ENCODE measurements at regions not wholly inside any gene's neighbourhood (a gene's known extent, or its start where the extent isn't known, plus 50 kb on each side); places are given as distances from the start of the nearest gene placed in this dataset.

- Histone ChIP-seq H3K9me3 (ENCODE audit: control insufficient read depth in 4 of 4, low read length in 3 of 4) (no peaks in the 10 kb centered on the region), H3K4me3 (ENCODE audit: low read depth in 1 of 3, low read length in 3 of 3) (no peak overlapping the region), H3K9ac (ENCODE audit: low read depth in 1 of 2, low read length in 2 of 2) (no peak overlapping the region), H3K36me3 (ENCODE audit: control insufficient read depth in 4 of 4, insufficient read depth in 3 of 4, low read depth in 1 of 4, low read length in 3 of 4) (no peaks in the 10 kb centered on the region), H3K27me3 (ENCODE audit: control insufficient read depth in 4 of 4, insufficient read depth in 4 of 4, low read length in 3 of 4) (no peaks in the 10 kb centered on the region), H3K27ac (ENCODE audit: low read depth in 1 of 2, low read length in 2 of 2) (no peak overlapping the region), H3K4me1 (ENCODE audit: control insufficient read depth in 4 of 4, insufficient read depth in 4 of 4, low read length in 3 of 4) (no peaks in the 10 kb centered on the region)
- DNase-seq (ENCODE audit: low spot score) = no peak
- TF ChIP-seq GABPA (IDR thresholded peaks at IDR 0.05 in 1 of 2, conservative IDR thresholded peaks at IDR 0.05 in 1 of 2) (no peak), EGR1 (IDR thresholded peaks at IDR 0.05; ENCODE audit: low read depth in 2 of 2) (no peak), RXRA (IDR thresholded peaks at IDR 0.05) (no peak), JUND (IDR thresholded peaks at IDR 0.05) (no peak), HNF4G (IDR thresholded peaks at IDR 0.05) (no peak), FOXA1 (IDR thresholded peaks at IDR 0.05) (no peak), TAF1 (conservative IDR thresholded peaks at IDR 0.05) (no peak), HNF4A (conservative IDR thresholded peaks at IDR 0.05) (no peak), YY1 (IDR thresholded peaks at IDR 0.05) (no peak), NR2F2 (IDR thresholded peaks at IDR 0.05) (no peak), REST (IDR thresholded peaks at IDR 0.05) (no peak), SP1 (IDR thresholded peaks at IDR 0.05) (no peak), FOXA2 (IDR thresholded peaks at IDR 0.05) (no peak), RAD21 (IDR thresholded peaks at IDR 0.05) (no peak)
- TF ChIP-seq, protein P1, sequence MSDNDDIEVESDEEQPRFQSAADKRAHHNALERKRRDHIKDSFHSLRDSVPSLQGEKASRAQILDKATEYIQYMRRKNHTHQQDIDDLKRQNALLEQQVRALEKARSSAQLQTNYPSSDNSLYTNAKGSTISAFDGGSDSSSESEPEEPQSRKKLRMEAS (IDR thresholded peaks at IDR 0.05) = no peak
- TF ChIP-seq, protein P2, sequence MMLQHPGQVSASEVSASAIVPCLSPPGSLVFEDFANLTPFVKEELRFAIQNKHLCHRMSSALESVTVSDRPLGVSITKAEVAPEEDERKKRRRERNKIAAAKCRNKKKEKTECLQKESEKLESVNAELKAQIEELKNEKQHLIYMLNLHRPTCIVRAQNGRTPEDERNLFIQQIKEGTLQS (IDR thresholded peaks at IDR 0.05) = no peak
- TF ChIP-seq, protein P3, sequence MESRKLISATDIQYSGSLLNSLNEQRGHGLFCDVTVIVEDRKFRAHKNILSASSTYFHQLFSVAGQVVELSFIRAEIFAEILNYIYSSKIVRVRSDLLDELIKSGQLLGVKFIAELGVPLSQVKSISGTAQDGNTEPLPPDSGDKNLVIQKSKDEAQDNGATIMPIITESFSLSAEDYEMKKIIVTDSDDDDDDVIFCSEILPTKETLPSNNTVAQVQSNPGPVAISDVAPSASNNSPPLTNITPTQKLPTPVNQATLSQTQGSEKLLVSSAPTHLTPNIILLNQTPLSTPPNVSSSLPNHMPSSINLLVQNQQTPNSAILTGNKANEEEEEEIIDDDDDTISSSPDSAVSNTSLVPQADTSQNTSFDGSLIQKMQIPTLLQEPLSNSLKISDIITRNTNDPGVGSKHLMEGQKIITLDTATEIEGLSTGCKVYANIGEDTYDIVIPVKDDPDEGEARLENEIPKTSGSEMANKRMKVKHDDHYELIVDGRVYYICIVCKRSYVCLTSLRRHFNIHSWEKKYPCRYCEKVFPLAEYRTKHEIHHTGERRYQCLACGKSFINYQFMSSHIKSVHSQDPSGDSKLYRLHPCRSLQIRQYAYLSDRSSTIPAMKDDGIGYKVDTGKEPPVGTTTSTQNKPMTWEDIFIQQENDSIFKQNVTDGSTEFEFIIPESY (IDR thresholded peaks at IDR 0.05) = no peak
- TF ChIP-seq, protein P4, sequence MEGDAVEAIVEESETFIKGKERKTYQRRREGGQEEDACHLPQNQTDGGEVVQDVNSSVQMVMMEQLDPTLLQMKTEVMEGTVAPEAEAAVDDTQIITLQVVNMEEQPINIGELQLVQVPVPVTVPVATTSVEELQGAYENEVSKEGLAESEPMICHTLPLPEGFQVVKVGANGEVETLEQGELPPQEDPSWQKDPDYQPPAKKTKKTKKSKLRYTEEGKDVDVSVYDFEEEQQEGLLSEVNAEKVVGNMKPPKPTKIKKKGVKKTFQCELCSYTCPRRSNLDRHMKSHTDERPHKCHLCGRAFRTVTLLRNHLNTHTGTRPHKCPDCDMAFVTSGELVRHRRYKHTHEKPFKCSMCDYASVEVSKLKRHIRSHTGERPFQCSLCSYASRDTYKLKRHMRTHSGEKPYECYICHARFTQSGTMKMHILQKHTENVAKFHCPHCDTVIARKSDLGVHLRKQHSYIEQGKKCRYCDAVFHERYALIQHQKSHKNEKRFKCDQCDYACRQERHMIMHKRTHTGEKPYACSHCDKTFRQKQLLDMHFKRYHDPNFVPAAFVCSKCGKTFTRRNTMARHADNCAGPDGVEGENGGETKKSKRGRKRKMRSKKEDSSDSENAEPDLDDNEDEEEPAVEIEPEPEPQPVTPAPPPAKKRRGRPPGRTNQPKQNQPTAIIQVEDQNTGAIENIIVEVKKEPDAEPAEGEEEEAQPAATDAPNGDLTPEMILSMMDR (IDR thresholded peaks at IDR 0.05; ENCODE audit: low read depth, low read length, missing input control) = no peak
- 93% methylated on average over 2 of the region's 2 CpGs for WGBS
Observed at GRCh38 chr12:58435647-58436046, 484.7 kb downstream of the LRIG3 start.

All from liver (tissue), 8 donors.